HG02970 (cell line): ENCODE measurements at regions not wholly inside any gene's neighbourhood (a gene's known extent, or its start where the extent isn't known, plus 50 kb on each side); places are given as distances from the start of the nearest gene placed in this dataset.

Source experiments
- ATAC-seq: cut with Tn5 transposase; IDR thresholded peaks from one replicate; pipeline ENCODE4 v1.9.1; 2021; ENCODE audit warnings: mild to moderate bottlenecking, moderate library complexity, moderate number of reproducible peaks; ENCODE audit not compliant: unreplicated experiment, low FRiP score

- ATAC-seq: no peak
Observed at GRCh38 chr3:144358191-144358590, 386.6 kb downstream of the DIPK2A start.

DNA sequence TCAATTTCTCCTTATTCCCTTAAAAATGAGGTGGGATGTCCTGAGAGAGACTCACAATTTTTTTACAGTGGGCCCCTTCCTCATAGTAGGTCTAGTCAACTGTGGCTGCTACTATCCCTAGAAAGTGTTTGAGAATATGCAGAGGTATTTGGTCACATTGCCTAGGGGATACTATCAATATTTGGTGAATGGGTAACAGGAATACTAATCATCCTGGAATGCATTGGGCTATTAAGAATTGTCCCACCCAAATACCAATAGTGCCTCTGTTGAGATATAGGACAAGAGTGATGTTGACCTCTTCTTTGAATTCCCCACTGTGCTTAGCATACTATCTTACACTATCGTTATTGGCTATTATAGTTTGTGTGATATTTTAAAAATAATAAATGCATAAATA lies 389.4 kb downstream of the DIPK2A start:
- no peak for ATAC-seq

GRCh38 chr3:144362126-144362525 lies 390.5 kb downstream of the DIPK2A start:
- no peak for ATAC-seq

- no peak for ATAC-seq
Observed at GRCh38 chr3:144363856-144364255, 392.2 kb downstream of the DIPK2A start.

- ATAC-seq: no peak
Observed at GRCh38 chr3:144364737-144365136, 393.1 kb downstream of the DIPK2A start.

- ATAC-seq: no peak
Observed at GRCh38 chr3:144369129-144369879, 397.7 kb downstream of the DIPK2A start.

DNA sequence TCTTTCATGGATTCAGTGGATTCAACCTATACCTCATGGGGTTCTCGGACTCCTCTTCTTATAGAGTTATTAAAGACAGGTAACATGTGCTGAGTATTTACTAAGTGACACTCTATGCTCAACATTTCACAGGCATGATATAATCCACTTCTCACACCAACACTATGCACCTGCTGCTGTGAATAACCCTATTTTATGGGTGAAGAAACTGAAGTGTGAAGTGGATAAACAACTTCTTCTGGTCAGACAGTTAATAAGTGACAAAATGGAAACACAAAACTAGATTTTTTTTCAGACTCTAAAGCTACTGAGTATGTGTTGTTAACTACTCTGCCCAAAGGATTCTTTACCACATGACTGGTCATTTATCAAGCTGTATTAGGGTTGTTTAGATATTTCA lies 403.5 kb downstream of the DIPK2A start:
- ATAC-seq: no peak

GRCh38 chr3:144380849-144381248 lies 409.2 kb downstream of the DIPK2A start:
- no peak for ATAC-seq

- no peak for ATAC-seq
Observed at GRCh38 chr3:144381607-144382006, 410.0 kb downstream of the DIPK2A start.

GRCh38 chr3:144384241-144384979 lies 412.8 kb downstream of the DIPK2A start:
- no peak for ATAC-seq

GRCh38 chr3:144390786-144391185 lies 419.2 kb downstream of the DIPK2A start:
- ATAC-seq: no peak

GRCh38 chr3:144391236-144391635 lies 419.6 kb downstream of the DIPK2A start:
- no peak for ATAC-seq

GRCh38 chr3:144394032-144394431 lies 422.4 kb downstream of the DIPK2A start:
- no peak for ATAC-seq

DNA sequence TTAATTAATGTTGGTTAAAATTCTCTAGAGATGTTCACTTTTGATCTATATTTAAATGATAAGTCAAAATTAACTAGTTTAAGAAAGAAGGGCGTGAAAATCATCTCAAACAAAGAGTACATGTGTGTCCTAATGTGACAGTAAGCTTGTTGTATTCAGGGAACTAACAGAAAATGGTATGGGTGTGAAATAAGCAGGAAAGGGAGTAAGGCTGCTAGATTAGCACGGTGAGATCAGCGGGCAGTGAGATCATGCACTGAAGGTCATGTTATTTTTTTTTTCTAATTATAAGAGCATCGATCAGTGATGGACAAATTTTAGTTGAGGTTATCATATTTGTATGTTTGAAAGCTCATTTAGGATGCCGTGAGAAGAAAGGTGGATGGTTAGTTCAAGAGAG lies 430.8 kb downstream of the DIPK2A start:
- no peak for ATAC-seq

GRCh38 chr3:144403040-144403457 lies 431.4 kb downstream of the DIPK2A start:
- ATAC-seq: no peak

DNA sequence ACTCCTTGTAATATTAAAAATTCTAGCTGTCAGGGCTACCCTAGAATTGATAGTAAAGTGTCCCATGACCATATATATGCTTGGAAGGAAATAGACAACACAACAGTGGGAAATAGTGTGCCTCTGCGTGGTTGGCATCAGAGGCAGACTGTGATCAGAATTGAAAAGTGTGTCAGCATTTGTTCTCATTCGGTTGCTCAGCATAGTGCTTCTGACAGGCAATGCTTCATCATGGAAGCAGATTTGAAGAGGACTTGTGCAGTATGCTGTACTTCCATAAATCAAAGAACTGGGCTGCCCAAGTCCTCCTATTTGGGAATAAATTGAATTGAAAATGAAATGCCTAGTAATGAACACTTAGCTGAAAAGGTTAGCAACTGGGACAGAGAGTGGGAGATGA lies 435.7 kb downstream of the DIPK2A start:
- ATAC-seq: no peak

- no peak for ATAC-seq
Observed at GRCh38 chr3:144409319-144409718, 437.7 kb downstream of the DIPK2A start.

DNA sequence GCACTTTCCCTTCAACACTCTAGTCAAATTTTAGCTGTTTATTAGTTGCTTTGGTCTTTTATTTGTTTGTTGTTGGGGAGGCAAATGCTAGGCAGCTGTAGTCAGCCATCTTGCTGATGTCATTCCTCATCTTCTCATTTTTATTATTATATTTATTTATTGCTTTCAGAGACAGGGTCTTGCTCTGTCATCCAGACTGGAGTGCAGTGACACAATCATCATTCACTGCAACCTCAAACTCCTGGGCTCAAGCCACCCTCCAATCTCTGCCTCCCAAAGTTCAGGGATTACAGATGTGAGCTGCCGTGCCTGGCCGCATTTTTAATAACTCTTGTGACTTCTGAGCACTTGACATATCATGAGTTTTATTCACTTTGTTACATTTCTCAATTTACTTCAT lies 441.4 kb downstream of the DIPK2A start:
- ATAC-seq: no peak

GRCh38 chr3:144415492-144415891 lies 443.9 kb downstream of the DIPK2A start:
- no peak for ATAC-seq

DNA sequence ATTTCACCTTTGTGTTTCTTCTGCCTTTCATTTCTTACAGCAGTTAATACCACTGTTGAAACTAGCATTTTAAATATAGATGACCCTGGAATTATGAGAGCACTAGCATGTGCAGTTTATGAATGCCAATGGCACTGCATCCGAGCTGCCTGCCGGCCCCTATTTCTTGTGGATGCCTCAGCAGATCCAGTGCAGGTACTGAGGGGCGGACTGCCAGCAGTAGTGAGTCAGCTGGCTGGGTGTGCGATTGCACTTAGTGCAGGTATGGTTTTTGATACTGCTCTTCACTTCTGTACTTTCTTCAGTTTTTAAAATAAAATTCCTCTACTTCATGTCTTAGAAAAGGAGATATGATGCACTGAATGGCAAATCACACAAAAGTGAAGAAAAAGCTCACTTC lies 453.0 kb downstream of the DIPK2A start:
- ATAC-seq: no peak

DNA sequence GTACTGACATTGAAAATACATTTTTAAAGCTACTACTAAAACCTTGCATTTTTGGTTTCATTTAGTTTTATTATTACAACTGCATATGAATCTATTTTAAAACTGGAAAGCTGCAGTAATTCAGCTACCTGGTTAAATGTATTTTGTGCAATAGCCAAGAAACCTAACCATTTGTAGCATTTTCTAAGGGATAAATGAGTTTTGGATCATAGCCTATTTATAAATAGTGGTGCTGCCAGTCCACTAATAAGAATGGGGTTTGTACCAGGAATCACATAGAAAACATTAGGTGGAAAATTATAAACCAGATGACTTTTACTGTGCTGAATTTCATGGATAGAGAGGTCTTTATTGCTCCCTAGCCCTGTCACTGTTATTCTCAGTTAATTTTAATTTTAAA lies 454.7 kb downstream of the DIPK2A start:
- no peak for ATAC-seq

DNA sequence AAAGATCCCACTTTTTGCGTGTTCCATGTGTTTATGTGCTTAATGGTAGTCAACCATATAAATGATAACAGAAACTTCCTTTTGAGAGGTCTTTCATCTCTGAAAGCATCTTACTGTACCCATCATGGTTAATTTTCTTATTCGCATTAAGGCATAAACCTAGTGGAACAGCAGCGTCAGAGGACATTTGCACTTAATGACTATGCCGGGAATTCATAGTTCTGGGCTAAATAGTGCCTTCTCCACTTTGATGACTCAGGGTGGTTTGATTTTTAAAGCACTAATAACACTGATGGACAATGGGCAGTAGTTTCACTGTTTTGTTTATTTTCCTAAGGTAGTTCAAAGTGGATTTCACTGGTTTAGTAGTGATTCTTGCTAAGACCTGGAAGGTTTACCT lies 455.3 kb downstream of the DIPK2A start:
- no peak for ATAC-seq
